GM12865 (cell line): ENCODE measurements at regions not wholly inside any gene's neighbourhood (a gene's known extent, or its start where the extent isn't known, plus 50 kb on each side); places are given as distances from the start of the nearest gene placed in this dataset.

ENCODE experiments used
- DNase-seq: peaks from one replicate; pipeline ENCODE4 v3.0.0; 2010; ENCODE audit warnings: low read depth
- H3K4me3 ChIP-seq: 2 replicates; pipeline ENCODE4 v1.5.1; 2011; ENCODE audit warnings: mild to moderate bottlenecking, low read depth, low read length, control low read depth
- CTCF ChIP-seq: IDR thresholded peaks from 2 replicates; pipeline ENCODE4 v1.5.1; 2011; ENCODE audit warnings: low read length, control low read depth, low read depth, inconsistent platforms; ENCODE audit not compliant: insufficient read depth; ENCODE audit errors: missing control alignments

GRCh38 chr6:2429460-2429859 is 184.1 kb upstream of the GMDS start:
- H3K4me3 ChIP-seq, result no peak overlapping the region
- no peak for TF ChIP-seq CTCF
- DNase-seq, result no peak

- no peak for DNase-seq
- H3K4me3 ChIP-seq, result no peak overlapping the region
- no peak for TF ChIP-seq CTCF
These were observed 183.6 kb upstream of the GMDS start for GRCh38 chr6:2429032-2429431.

GRCh38 chr6:2426561-2427340 is 181.3 kb upstream of the GMDS start:
- no peak overlapping the region for H3K4me3 ChIP-seq
- no peak for TF ChIP-seq CTCF
- DNase-seq, result no peak

GRCh38 chr6:2416128-2416712 is 170.8 kb upstream of the GMDS start:
- no peak for DNase-seq
- TF ChIP-seq CTCF, result no peak

GRCh38 chr6:2414885-2415547 is 169.6 kb upstream of the GMDS start:
- no peak for TF ChIP-seq CTCF
- DNase-seq, result no peak
- no peak overlapping the region for H3K4me3 ChIP-seq

More at GRCh38 chr6:2416128-2416712, 170.8 kb upstream of the GMDS start:
- H3K4me3 ChIP-seq, result no peak overlapping the region

DNA sequence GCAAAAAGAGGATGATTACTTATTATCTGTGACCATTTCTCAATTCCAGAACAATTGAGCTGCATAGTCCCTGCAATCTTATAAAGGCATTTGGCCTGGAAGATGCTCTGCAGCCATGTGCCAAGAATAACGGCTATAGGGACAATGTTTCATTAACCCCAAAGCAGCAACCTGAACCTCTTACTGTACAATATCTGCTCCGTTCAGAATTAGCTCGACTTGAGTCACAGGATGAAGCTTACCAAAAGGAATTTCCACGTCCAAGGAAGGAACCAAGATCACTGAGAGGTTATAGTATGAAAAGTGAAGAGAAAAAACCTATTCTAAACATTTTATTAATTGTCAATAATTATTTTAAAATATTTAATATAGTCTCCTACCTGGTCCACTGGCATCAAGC is 167.3 kb upstream of the GMDS start:
- TF ChIP-seq CTCF, result no peak
- no peak for DNase-seq
- H3K4me3 ChIP-seq, result no peak overlapping the region
